ENCODE measurements at regions not wholly inside any gene's neighbourhood (a gene's known extent, or its start where the extent isn't known, plus 50 kb on each side); places are given as distances from the start of the nearest gene placed in this dataset.

DNA sequence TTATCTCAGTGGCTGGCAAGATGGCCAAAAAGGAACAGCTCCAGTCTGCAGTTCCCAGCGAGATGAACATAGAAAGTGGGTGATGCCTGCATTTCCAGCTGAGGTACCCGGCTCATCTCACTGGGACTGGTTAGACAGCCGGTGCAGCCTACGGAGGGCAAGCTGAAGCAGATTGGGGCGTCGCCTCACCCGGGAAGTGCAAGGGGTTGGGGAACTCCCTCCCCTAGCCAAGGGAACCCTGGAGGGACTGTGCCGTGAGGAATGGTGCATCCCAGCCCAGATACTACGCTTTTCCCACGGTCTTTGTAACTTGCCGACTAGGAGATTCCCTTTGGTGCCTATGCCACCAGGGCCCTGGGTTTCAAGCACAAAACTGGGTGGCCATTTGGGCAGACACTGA, 324.7 kb downstream of the GJA1 start (continued):
- TF ChIP-seq REST (IDR thresholded peaks at IDR 0.05; ENCODE audit: borderline replicate concordance) (no peak), REST (CRISPR knock-in tag; IDR thresholded peaks at IDR 0.05; ENCODE audit: low read depth) (no peak), PATZ1 (CRISPR knock-in tag; IDR thresholded peaks at IDR 0.05; ENCODE audit: borderline replicate concordance) (no peak), ZNF41 (CRISPR knock-in tag; conservative IDR thresholded peaks at IDR 0.05) (no peak)

All from K562 (cell line).